SU-DHL-6 (cell line): ENCODE measurements at regions not wholly inside any gene's neighbourhood (a gene's known extent, or its start where the extent isn't known, plus 50 kb on each side); places are given as distances from the start of the nearest gene placed in this dataset.

Source experiments
- H2AFZ ChIP-seq: fragments of 200-600 bp; sonication (generic); 2 replicates; pipeline ENCODE4 v1.6.1; 2014; ENCODE audit warnings: low read depth, mild to moderate bottlenecking, moderate library complexity, mixed read lengths, antibody characterized with exemption, low read length; ENCODE audit not compliant: severe bottlenecking
- H3F3A ChIP-seq: fragments of 200-600 bp; shearing (Covaris generic); 2 replicates; pipeline ENCODE4 v1.6.0; 2016; ENCODE audit warnings: antibody characterized with exemption, mild to moderate bottlenecking; ENCODE audit not compliant: insufficient read depth
- H3K27ac ChIP-seq: fragments of 200-600 bp; sonication (generic); 2 replicates; pipeline ENCODE4 v1.5.1; 2016; ENCODE audit warnings: low read depth, mild to moderate bottlenecking, low read length, moderate library complexity, mixed read lengths
- H3K27me3 ChIP-seq: fragments of 200-600 bp; sonication (generic), shearing (Covaris generic); 2 replicates; pipeline ENCODE4 v1.6.0; 2014; ENCODE audit warnings: mild to moderate bottlenecking, low read length
- H3K36me3 ChIP-seq: fragments of 200-600 bp; sonication (generic); 2 replicates; pipeline ENCODE4 v1.6.1; 2014; ENCODE audit warnings: mild to moderate bottlenecking, low read length, mixed read lengths
- H3K4me2 ChIP-seq: fragments of 300-600, 200-600 bp; shearing (Covaris generic), sonication (generic); 2 replicates; pipeline ENCODE4 v1.6.0; 2014; ENCODE audit warnings: low read length, low read depth, mild to moderate bottlenecking; ENCODE audit not compliant: poor library complexity, severe bottlenecking
- H3K4me3 ChIP-seq: fragments of 200-600 bp; sonication (generic); 2 replicates; pipeline ENCODE4 v1.5.1; 2014; ENCODE audit warnings: antibody characterized with exemption, low read length, mild to moderate bottlenecking, mixed read lengths; ENCODE audit not compliant: insufficient read depth, poor library complexity, severe bottlenecking
- H3K79me2 ChIP-seq: fragments of 200-600 bp; sonication (generic); 2 replicates; pipeline ENCODE4 v1.6.1; 2014; ENCODE audit warnings: mild to moderate bottlenecking, low read length, moderate library complexity; ENCODE audit not compliant: insufficient read depth
- H3K9ac ChIP-seq: fragments of 200-600 bp; sonication (generic); 2 replicates; pipeline ENCODE4 v1.7.0; 2014; ENCODE audit warnings: mild to moderate bottlenecking, low read length
- H3K9me2 ChIP-seq: fragments of 200-600 bp; sonication (generic); replicated peaks from 2 replicates; pipeline ENCODE4 v1.6.1; 2014; ENCODE audit warnings: low read length; ENCODE audit not compliant: insufficient read depth
- H3K9me3 ChIP-seq: fragments of 200-600 bp; sonication (generic); 2 replicates; pipeline ENCODE4 v1.6.1; 2014; ENCODE audit warnings: low read length, mixed read lengths; ENCODE audit not compliant: insufficient read depth
- H4K20me1 ChIP-seq: fragments of 200-600 bp; sonication (generic); 2 replicates; pipeline ENCODE4 v1.6.1; 2014; ENCODE audit warnings: low read depth, mild to moderate bottlenecking, antibody characterized with exemption, low read length, moderate library complexity, mixed read lengths
- EZH2phosphoT487 ChIP-seq: fragments of 200-600 bp; sonication (generic), shearing (Covaris generic); conservative IDR thresholded peaks from 2 replicates; pipeline ENCODE4 v1.6.1; 2018; ENCODE audit warnings: mild to moderate bottlenecking, antibody characterized with exemption, low read length, moderate library complexity, mixed read lengths
- TF ChIP-seq, protein P1 (sequence below): fragments of 200-600 bp; sonication (generic); IDR thresholded peaks from one replicate; pipeline ENCODE4 v1.5.1; 2017; ENCODE audit warnings: antibody characterized with exemption, mild to moderate bottlenecking, low read length, moderate library complexity; ENCODE audit not compliant: insufficient read depth, poor library complexity, severe bottlenecking

DNA sequence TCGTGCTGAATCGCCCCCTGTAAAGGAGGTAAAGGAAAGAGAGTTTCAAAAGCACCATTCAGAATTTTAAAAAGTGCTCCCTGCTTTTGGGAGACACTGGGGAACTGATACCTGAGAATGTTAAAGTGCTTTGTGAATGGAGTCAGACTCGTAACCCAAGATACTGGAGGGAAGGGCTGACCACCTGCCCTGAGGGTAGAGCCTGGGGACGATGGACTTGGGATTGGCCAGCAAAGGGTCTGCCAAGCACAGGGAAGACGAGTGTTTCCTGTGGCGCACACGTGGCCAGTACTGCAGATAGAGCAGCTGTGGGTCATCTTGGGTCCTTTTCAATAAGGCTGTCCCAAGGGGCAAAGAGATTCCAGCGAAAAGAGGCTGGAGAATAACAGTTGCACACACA is 1284.1 kb upstream of the AUTS2 start:
- no peaks in the 10 kb centered on the region for H3K27me3 ChIP-seq
- no peaks in the 10 kb centered on the region for H3F3A ChIP-seq
- H3K79me2 ChIP-seq: no peaks in the 10 kb centered on the region
- H3K36me3 ChIP-seq: no peaks in the 10 kb centered on the region
- H3K27ac ChIP-seq: no peak overlapping the region
- no peak overlapping the region for H2AFZ ChIP-seq
- H3K9me2 ChIP-seq: no peaks in the 10 kb centered on the region
- TF ChIP-seq, protein P1, sequence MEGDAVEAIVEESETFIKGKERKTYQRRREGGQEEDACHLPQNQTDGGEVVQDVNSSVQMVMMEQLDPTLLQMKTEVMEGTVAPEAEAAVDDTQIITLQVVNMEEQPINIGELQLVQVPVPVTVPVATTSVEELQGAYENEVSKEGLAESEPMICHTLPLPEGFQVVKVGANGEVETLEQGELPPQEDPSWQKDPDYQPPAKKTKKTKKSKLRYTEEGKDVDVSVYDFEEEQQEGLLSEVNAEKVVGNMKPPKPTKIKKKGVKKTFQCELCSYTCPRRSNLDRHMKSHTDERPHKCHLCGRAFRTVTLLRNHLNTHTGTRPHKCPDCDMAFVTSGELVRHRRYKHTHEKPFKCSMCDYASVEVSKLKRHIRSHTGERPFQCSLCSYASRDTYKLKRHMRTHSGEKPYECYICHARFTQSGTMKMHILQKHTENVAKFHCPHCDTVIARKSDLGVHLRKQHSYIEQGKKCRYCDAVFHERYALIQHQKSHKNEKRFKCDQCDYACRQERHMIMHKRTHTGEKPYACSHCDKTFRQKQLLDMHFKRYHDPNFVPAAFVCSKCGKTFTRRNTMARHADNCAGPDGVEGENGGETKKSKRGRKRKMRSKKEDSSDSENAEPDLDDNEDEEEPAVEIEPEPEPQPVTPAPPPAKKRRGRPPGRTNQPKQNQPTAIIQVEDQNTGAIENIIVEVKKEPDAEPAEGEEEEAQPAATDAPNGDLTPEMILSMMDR: no peak
- no peak for TF ChIP-seq EZH2phosphoT487
- H3K9ac ChIP-seq: no peak overlapping the region
- no peaks in the 10 kb centered on the region for H3K9me3 ChIP-seq
- H4K20me1 ChIP-seq: no peaks in the 10 kb centered on the region
- no peak overlapping the region for H3K4me2 ChIP-seq
- no peak overlapping the region for H3K4me3 ChIP-seq

DNA sequence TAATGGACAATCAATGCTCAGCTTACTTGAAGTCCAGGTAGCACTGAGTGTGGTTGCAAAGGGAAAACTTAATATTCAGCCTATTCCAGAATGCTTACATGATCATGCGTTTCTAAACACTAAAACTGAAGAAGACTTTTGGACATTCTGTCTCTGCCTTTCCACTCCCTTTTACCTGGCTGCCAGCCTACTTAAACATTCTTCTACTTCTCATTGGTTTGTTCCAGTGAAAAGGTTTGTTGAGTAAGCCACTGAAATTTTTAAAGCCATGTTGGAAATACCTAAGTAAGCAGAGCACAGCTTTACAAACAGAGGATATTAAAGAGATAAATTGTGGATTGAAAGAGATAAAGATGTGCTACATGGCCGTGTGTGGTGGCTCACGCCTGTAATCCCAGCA is 1280.8 kb upstream of the AUTS2 start:
- no peaks in the 10 kb centered on the region for H3K79me2 ChIP-seq
- no peaks in the 10 kb centered on the region for H4K20me1 ChIP-seq
- no peak overlapping the region for H3K9ac ChIP-seq
- H2AFZ ChIP-seq: no peak overlapping the region
- no peak overlapping the region for H3K27ac ChIP-seq
- H3K27me3 ChIP-seq: no peaks in the 10 kb centered on the region
- no peak for TF ChIP-seq EZH2phosphoT487
- no peaks in the 10 kb centered on the region for H3K36me3 ChIP-seq
- no peaks in the 10 kb centered on the region for H3F3A ChIP-seq
- H3K4me3 ChIP-seq: no peak overlapping the region
- H3K9me3 ChIP-seq: no peaks in the 10 kb centered on the region
- H3K4me2 ChIP-seq: no peak overlapping the region
- no peaks in the 10 kb centered on the region for H3K9me2 ChIP-seq

DNA sequence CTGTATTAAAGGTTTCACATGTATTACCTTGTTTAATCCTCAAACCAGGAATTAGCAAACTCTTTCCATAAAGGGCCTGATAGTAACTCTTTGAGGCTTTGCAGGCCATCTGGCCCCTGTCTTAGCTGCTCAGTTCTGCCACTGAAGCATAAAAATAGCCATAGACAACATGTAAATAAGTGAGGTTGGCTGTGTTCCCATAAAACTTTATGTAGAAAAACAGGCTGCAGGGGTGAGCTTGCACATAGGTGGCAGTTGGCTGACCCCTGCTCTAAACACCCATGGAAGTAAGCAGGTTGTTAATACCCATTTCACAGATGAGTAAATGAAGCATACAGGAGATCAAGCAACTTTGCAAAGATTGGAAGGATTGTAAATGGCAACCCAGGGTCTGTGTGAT is 1279.2 kb upstream of the AUTS2 start:
- Histone ChIP-seq H3K9me2 (no peaks in the 10 kb centered on the region), H3F3A (no peaks in the 10 kb centered on the region), H3K36me3 (no peaks in the 10 kb centered on the region), H3K79me2 (no peaks in the 10 kb centered on the region), H3K4me2 (no peak overlapping the region), H4K20me1 (no peaks in the 10 kb centered on the region), H3K9me3 (no peaks in the 10 kb centered on the region), H3K9ac (no peak overlapping the region), H3K27me3 (no peaks in the 10 kb centered on the region), H2AFZ (no peak overlapping the region), H3K27ac (no peak overlapping the region), H3K4me3 (no peak overlapping the region)
- TF ChIP-seq, protein P1: no peak
- TF ChIP-seq EZH2phosphoT487: no peak

DNA sequence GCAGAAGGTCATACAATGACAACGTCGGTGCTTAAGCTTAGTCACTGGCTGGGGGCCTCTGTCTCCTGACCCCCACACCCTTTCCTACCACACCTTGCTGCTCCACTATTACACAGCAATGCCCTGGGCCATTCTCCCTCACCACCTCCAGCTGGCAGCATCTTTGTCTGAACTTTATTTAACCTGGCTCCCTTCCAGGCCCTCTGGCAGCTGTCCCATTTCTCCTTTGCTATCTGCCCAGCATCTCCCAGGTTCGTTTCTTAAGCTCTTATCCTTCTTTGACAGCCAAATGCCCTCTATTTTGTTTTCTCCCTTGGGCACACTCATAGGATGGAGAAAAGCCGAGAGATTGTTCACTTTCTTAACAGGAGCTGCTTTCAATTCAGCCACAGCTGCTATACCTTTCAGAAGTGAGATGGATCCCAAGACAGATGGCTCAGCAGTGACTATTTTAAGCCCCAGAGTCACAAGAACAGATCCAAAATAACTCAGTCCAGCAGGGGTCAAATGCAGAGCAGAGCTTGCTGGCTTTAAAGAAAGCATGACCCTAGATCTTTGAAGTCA is 1277.1 kb upstream of the AUTS2 start:
- H4K20me1 ChIP-seq: no peaks in the 10 kb centered on the region

More for the DNA sequence above, 1277.1 kb upstream of the AUTS2 start:
- no peaks in the 10 kb centered on the region for H3K9me3 ChIP-seq
- TF ChIP-seq, protein P1: no peak
- TF ChIP-seq EZH2phosphoT487: no peak
- no peaks in the 10 kb centered on the region for H3K36me3 ChIP-seq
- H3K79me2 ChIP-seq: no peaks in the 10 kb centered on the region
- no peak overlapping the region for H2AFZ ChIP-seq
- H3K4me2 ChIP-seq: no peak overlapping the region
- no peaks in the 10 kb centered on the region for H3K9me2 ChIP-seq
- H3F3A ChIP-seq: no peaks in the 10 kb centered on the region
- H3K9ac ChIP-seq: no peak overlapping the region
- H3K27ac ChIP-seq: no peak overlapping the region
- H3K4me3 ChIP-seq: no peak overlapping the region
- no peaks in the 10 kb centered on the region for H3K27me3 ChIP-seq
